IPS-18c (cell line): ENCODE measurements at regions not wholly inside any gene's neighbourhood (a gene's known extent, or its start where the extent isn't known, plus 50 kb on each side); places are given as distances from the start of the nearest gene placed in this dataset.
"Not testable (repeated sequence)": the region's sequence is repeated elsewhere in the genome, so short reads cannot be mapped to it uniquely, and the experiment has no call there.

Source experiments
- H3K4me3 ChIP-seq: 2 replicates; pipeline ENCODE4 v1.7.0; 2013; ENCODE audit warnings: low read depth, mild to moderate bottlenecking, low read length, moderate library complexity; ENCODE audit not compliant: insufficient read depth
- H3K9me3 ChIP-seq: one replicate; pipeline ENCODE4 v1.6.1; 2013; ENCODE audit warnings: mild to moderate bottlenecking, low read length, moderate library complexity; ENCODE audit not compliant: control insufficient read depth, insufficient read depth

DNA sequence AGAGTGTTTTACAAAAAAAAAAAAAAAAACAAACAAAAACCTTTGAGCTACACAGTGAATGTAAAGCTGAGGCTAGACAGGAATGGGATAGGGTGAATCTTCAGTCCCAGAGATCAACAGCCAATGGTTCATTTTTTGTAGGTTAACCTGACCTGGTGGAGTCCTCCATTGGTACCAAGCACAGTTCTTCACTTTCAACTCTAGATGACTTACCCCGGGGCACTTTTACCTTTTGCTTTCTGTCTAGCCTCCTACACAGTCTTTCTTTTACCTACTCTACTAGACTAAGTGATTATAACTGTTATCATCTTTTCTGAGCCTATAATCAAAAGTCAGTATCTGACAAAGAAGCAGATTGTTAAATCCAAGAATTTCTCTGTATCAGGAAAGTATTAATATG lies 50.9 kb downstream of the ANXA2R start:
- Histone ChIP-seq H3K4me3 (no peak overlapping the region), H3K9me3 (peaks cover 5% of the 10 kb centered on the region)

GRCh38 chr5:42988568-42988967 lies 51.6 kb downstream of the ANXA2R start:
- Histone ChIP-seq H3K4me3 (no peak overlapping the region), H3K9me3 (peaks cover 3% of the 10 kb centered on the region)

- no peak overlapping the region for H3K4me3 ChIP-seq
- no peaks in the 10 kb centered on the region for H3K9me3 ChIP-seq
Measured at GRCh38 chr5:42985129-42986037, 54.7 kb downstream of the ANXA2R start.

DNA sequence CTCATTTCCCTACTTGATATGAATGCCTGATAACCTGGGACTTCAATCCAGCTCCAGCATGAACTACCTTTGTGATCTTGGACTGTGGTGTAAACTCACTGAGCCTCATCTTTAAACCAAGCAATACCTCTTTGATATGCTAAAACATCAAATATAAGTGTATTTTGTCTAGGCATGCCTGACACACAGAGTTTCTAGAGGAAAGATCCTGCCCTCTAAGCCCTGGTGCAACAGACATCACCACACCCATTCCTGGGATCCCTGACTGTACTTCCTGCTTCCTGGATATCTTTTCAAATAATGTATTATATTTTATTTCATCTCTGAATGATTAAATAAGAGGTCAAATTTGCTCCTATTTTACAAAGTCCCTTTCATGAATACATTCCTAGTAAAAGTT lies 55.8 kb downstream of the ANXA2R start:
- H3K4me3 ChIP-seq = no peak overlapping the region
- peaks cover under 1% of the 10 kb centered on the region for H3K9me3 ChIP-seq

- Histone ChIP-seq H3K4me3 (no peak overlapping the region), H3K9me3 (peaks cover 2% of the 10 kb centered on the region)
Measured at GRCh38 chr5:42982107-42982622, 58.0 kb downstream of the ANXA2R start.

DNA sequence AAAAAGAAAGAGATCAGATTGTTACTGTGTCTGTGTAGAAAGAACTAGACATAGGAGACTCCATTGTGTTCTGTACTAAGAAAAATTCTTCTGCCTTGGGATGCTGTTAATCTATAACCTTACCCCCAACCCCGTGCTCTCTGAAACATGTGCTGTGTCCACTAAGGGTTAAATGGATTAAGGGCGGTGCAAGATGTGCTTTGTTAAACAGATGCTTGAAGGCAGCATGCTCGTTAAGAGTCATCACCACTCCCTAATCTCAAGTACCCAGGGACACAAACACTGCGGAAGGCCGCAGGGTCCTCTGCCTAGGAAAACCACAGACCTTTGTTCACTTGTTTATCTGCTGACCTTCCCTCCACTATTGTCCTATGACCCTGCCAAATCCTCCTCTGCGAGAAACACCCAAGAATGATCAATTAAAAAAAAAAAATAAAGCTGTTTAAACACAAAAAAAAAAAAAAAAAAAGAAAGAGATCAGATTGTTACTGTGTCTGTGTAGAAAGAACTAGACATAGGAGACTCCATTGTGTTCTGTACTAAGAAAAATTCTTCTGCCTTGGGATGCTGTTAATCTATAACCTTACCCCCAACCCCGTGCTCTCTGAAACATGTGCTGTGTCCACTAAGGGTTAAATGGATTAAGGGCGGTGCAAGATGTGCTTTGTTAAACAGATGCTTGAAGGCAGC lies 58.6 kb downstream of the ANXA2R start:
- not testable (repeated sequence) for H3K9me3 ChIP-seq, H3K4me3 ChIP-seq

GRCh38 chr5:42981015-42981414 lies 59.1 kb downstream of the ANXA2R start:
- not testable (repeated sequence) for H3K4me3 ChIP-seq, H3K9me3 ChIP-seq

GRCh38 chr5:42980391-42980790 lies 59.7 kb downstream of the ANXA2R start:
- not testable (repeated sequence) for H3K4me3 ChIP-seq, H3K9me3 ChIP-seq

DNA sequence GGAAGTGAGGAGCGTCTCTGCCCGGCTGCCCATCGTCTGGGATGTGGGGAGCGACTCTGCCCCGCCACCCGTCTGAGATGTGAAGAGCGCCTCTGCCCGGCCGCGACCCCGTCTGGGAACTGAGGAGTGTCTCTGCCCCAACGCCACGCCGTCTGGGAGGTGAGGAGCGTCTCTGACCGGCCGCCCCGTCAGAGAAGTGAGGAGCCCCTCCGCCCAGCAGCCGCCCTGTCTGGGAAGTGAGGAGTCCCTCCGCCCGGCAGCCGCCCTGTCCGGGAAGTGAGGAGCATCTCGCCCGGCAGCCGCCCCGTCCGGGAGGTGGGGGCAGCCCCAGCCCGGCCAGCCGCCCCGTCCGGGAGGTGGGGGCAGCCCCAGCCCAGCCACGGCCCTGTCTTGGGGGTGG lies 60.9 kb downstream of the ANXA2R start:
- H3K4me3 ChIP-seq, H3K9me3 ChIP-seq: not testable (repeated sequence)

- no peak overlapping the region for H3K4me3 ChIP-seq
- H3K9me3 ChIP-seq = peaks cover 2% of the 10 kb centered on the region
Measured at GRCh38 chr5:42974536-42974935, 65.6 kb downstream of the ANXA2R start.

DNA sequence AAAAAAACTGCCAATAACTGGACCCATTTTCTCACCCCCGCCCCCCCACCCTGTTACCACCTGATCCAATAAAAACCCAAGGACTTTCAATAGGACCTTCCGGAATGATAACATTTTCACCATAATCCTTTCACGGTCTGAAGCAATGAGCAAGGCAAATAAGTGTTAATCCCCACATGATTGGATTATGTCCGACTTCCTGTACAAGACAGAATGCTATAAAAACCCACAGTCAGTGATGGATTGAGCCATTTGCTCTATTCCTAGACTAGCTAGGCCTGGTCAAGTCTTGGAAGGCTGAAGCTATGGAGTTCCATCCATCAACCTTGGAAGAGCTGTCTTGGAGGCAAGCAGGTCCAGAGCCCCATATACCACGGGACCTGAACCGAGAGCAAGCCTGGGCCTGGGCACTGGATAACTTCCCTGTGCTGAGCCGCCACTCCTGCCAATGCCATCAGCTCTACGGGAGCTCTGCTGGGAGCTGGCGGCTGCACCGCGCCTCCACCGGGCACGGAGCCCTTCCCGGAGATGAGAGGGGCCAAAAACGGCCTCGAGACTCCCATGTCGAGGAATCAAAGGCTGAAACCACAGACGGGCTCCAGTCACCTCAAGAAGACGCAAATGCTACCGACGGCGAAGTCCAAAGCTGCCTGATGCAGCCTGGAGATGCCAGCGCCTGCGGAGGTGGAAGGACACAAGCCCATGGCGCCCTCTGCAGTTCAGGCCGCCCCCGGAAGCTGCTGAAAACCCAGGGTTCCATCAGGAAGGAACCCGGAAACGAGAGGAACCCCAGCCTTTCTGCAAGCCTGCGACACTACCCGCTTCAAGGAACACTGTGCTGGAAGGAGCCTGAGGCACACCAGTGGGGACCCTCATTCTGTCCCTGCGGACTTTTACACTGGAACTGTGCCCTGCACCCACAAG lies 69.2 kb downstream of the ANXA2R start:
- no peak overlapping the region for H3K4me3 ChIP-seq

DNA sequence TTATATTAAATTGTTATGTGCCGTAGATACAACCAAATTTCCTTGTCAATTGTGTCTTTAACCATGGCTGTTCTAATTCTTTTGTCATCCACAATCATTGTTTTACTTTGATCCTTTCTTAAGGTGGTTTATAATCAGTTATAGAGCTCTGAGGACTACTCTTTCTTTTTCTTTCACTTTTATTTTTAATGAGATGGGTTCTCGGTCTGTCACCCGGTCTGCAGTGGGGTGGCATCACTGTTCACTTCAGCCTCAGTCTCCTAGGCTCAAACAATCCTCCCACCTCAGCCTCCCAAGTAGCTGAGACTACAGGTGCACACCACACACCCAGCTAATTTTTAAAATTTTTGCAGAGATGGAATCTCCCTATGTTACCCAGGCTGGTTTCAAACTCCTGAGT lies 74.2 kb downstream of the ANXA2R start:
- H3K9me3 ChIP-seq = no peaks in the 10 kb centered on the region
- no peak overlapping the region for H3K4me3 ChIP-seq

More for the DNA sequence above, 69.2 kb downstream of the ANXA2R start:
- H3K9me3 ChIP-seq = no peaks in the 10 kb centered on the region

DNA sequence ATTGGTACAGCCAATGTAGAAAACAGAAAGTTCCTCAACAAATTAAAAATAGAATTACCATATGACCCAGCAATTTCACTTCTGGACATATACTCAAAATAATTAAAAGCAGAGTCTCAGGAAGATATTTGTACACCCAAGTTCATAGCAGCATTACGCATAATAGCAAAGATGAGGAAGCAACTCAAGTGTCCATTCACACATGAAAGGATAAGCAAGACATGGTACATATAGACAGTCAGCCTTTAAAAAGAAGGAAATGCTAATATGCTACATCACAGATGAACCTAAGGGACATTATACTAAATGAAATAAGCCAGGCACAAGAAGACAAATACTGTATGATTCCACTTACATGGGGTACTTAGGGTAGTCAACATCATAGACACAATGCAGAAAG lies 76.7 kb downstream of the ANXA2R start:
- no peak overlapping the region for H3K4me3 ChIP-seq
- no peaks in the 10 kb centered on the region for H3K9me3 ChIP-seq

GRCh38 chr5:42962124-42962523 lies 78.0 kb downstream of the ANXA2R start:
- H3K4me3 ChIP-seq = no peak overlapping the region
- no peaks in the 10 kb centered on the region for H3K9me3 ChIP-seq

GRCh38 chr5:42960506-42960905 lies 79.6 kb downstream of the ANXA2R start:
- no peaks in the 10 kb centered on the region for H3K9me3 ChIP-seq

DNA sequence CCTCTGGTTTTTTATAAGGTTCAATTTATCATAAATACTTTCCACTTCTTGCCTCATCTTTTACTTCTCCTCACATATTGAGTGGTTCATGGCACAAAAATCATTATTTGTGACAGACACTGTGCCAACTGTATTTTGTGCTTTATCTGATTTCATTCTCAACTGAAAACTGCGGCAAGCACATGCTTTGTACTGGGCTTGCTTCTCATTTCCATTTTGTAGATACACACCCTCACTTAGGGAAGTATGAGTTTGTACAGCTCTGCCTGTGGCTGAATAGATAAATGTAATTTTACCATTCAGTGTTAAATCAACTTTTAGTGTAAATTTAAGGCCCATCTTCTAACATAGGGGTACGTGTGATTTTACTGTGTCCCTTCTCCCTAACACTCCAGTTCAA lies 83.6 kb downstream of the ANXA2R start:
- Histone ChIP-seq H3K9me3 (peaks cover 1% of the 10 kb centered on the region), H3K4me3 (no peak overlapping the region)

More at GRCh38 chr5:42960506-42960905, 79.6 kb downstream of the ANXA2R start:
- no peak overlapping the region for H3K4me3 ChIP-seq

DNA sequence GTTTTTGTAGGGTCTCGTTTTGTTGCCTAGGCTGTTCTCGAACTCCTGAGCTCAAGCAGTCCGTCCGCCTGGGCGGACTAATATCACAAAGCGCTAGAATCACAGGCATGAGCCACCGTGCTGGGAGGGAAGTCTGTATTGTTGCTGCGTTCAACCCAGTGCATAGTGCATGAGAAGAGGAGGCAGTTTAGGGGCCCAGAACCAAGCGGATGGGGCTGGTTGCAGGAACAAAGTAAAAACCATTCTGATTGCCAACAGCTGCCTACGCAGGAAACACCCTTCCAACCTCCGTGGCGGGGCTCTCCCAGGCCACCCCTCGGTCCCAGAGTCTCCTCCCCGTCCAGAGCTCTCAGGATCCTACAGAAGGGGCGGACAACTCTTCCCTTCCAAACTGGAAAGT lies 87.1 kb downstream of the ANXA2R start:
- H3K4me3 ChIP-seq = no peak overlapping the region
- peaks cover 3% of the 10 kb centered on the region for H3K9me3 ChIP-seq
